Hepatocyte (in vitro differentiated cells): ENCODE measurements at regions not wholly inside any gene's neighbourhood (a gene's known extent, or its start where the extent isn't known, plus 50 kb on each side); places are given as distances from the start of the nearest gene placed in this dataset.

Experiments used
- DNase-seq: peaks from one replicate; pipeline ENCODE4 v3.0.0-alpha.2; 2016; ENCODE audit warnings: low spot score
- H2AFZ ChIP-seq: fragments of 200-600 bp; sonication (generic); 2 replicates; pipeline ENCODE4 v1.6.0; 2016; ENCODE audit warnings: antibody characterized with exemption, mild to moderate bottlenecking
- H3K27ac ChIP-seq: fragments of 200-600 bp; sonication (generic); 2 replicates; pipeline ENCODE4 v1.5.1; 2016; ENCODE audit warnings: mild to moderate bottlenecking
- H3K27me3 ChIP-seq: fragments of 200-600 bp; sonication (generic); 2 replicates; pipeline ENCODE4 v1.6.1; 2016
- H3K36me3 ChIP-seq: fragments of 200-600 bp; sonication (generic); replicated peaks from 2 replicates; pipeline ENCODE4 v1.5.1; 2016; ENCODE audit warnings: low read depth; ENCODE audit not compliant: insufficient read depth
- H3K4me1 ChIP-seq: fragments of 200-600 bp; sonication (generic); 2 replicates; pipeline ENCODE4 v1.5.1; 2016; ENCODE audit warnings: mild to moderate bottlenecking, moderate library complexity; ENCODE audit not compliant: insufficient read depth
- H3K4me2 ChIP-seq: fragments of 200-600 bp; sonication (generic); 2 replicates; pipeline ENCODE4 v1.6.0; 2016
- H3K4me3 ChIP-seq: fragments of 200-600 bp; sonication (generic); 2 replicates; pipeline ENCODE4 v1.5.1; 2016; ENCODE audit warnings: mild to moderate bottlenecking
- H3K79me2 ChIP-seq: fragments of 200-600 bp; sonication (generic); 2 replicates; pipeline ENCODE4 v1.6.0; 2017; ENCODE audit warnings: mild to moderate bottlenecking
- H3K9me2 ChIP-seq: fragments of 200-600 bp; sonication (generic); replicated peaks from 2 replicates; pipeline ENCODE4 v1.6.0; 2017; ENCODE audit warnings: mild to moderate bottlenecking; ENCODE audit not compliant: insufficient read depth
- H3K9me3 ChIP-seq: fragments of 200-600 bp; sonication (generic); 2 replicates; pipeline ENCODE4 v1.5.1; 2016; ENCODE audit warnings: low read depth, mild to moderate bottlenecking
- H4K20me1 ChIP-seq: fragments of 200-600 bp; sonication (generic); 2 replicates; pipeline ENCODE4 v1.6.0; 2016; ENCODE audit warnings: mild to moderate bottlenecking; ENCODE audit not compliant: insufficient read depth, poor library complexity, severe bottlenecking
- EZH2 ChIP-seq: fragments of 200-600 bp; sonication (generic); IDR thresholded peaks from 2 replicates; pipeline ENCODE4 v1.6.1; 2016; ENCODE audit warnings: antibody characterized with exemption, mild to moderate bottlenecking, borderline replicate concordance
- EZH2phosphoT487 ChIP-seq: fragments of 200-600 bp; sonication (generic); IDR thresholded peaks from one replicate; pipeline ENCODE4 v1.6.1; 2018; ENCODE audit warnings: antibody characterized with exemption, mild to moderate bottlenecking, low read depth, moderate library complexity; ENCODE audit not compliant: unreplicated experiment, severe bottlenecking
- WGBS: methylation state at CpG from one replicate; pipeline ENCODE4 v1.1.6; 2016; ENCODE audit warnings: low lambda C conversion rate; ENCODE audit errors: missing lambda C conversion rate; 5-methylcytosine and 5-hydroxymethylcytosine counted together
- TF ChIP-seq, protein P1 (sequence below): fragments of 200-600 bp; sonication (generic); IDR thresholded peaks from 2 replicates; pipeline ENCODE4 v1.5.1; 2016; ENCODE audit warnings: antibody characterized with exemption, mild to moderate bottlenecking; ENCODE audit not compliant: poor library complexity

DNA sequence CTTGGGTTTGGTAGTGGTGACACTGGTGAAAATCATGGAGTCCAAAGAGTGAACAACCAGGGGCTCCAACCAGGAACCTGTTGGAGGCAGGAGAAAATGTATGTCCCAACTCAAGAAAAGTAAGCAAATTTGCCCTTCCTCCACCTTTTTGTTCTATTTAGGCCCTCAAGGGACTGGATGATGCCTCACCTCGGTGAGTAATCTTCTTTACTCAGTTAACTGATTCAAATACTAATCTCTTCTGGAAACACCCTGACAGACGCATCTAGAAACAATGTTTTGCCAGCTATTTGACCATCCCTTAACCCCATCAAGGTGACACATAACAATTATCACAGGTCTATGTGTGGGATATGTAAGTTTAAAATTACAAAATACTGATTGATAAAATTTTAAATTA lies 272.4 kb upstream of the FOXG1 start:
- H2AFZ ChIP-seq: no peak overlapping the region
- H4K20me1 ChIP-seq: no peaks in the 10 kb centered on the region
- H3K9me3 ChIP-seq: no peaks in the 10 kb centered on the region
- no peaks in the 10 kb centered on the region for H3K36me3 ChIP-seq
- no peaks in the 10 kb centered on the region for H3K9me2 ChIP-seq
- no peaks in the 10 kb centered on the region for H3K4me1 ChIP-seq
- no peak overlapping the region for H3K27ac ChIP-seq
- no peak overlapping the region for H3K4me3 ChIP-seq
- no peaks in the 10 kb centered on the region for H3K79me2 ChIP-seq
- TF ChIP-seq EZH2phosphoT487 (no peak), EZH2 (no peak)
- TF ChIP-seq, protein P1, sequence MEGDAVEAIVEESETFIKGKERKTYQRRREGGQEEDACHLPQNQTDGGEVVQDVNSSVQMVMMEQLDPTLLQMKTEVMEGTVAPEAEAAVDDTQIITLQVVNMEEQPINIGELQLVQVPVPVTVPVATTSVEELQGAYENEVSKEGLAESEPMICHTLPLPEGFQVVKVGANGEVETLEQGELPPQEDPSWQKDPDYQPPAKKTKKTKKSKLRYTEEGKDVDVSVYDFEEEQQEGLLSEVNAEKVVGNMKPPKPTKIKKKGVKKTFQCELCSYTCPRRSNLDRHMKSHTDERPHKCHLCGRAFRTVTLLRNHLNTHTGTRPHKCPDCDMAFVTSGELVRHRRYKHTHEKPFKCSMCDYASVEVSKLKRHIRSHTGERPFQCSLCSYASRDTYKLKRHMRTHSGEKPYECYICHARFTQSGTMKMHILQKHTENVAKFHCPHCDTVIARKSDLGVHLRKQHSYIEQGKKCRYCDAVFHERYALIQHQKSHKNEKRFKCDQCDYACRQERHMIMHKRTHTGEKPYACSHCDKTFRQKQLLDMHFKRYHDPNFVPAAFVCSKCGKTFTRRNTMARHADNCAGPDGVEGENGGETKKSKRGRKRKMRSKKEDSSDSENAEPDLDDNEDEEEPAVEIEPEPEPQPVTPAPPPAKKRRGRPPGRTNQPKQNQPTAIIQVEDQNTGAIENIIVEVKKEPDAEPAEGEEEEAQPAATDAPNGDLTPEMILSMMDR: no peak
- H3K4me2 ChIP-seq: no peak overlapping the region
- DNase-seq: no peak
- WGBS: 62% methylated on average over 2 of the region's 2 CpGs
- H3K27me3 ChIP-seq: no peaks in the 10 kb centered on the region

DNA sequence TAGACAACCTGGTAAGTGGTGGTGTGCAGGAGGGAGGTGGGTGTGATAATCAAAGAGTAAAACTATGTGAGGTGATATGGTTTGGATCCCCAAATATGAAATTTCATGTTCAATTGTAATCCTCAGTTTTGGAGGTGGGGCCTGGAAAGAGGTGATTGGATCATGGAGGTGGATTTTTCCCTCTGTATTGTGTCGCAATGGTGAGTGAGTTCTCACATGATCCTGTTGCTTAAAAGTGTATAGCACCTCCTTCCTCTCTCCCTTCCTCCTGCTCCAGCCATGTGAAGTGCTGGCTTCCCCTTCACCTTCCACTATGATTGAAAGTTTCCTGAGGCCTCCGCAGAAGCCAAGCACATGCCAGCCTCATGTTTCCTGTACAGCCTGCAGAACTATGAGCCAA lies 270.2 kb upstream of the FOXG1 start:
- H3K27me3 ChIP-seq: no peaks in the 10 kb centered on the region
- WGBS: 86% methylated on average over 2 of the region's 2 CpGs
- H3K4me3 ChIP-seq: no peak overlapping the region
- no peaks in the 10 kb centered on the region for H3K4me1 ChIP-seq
- no peak overlapping the region for H3K27ac ChIP-seq
- H2AFZ ChIP-seq: no peak overlapping the region
- no peaks in the 10 kb centered on the region for H3K9me3 ChIP-seq
- H3K9me2 ChIP-seq: no peaks in the 10 kb centered on the region
- no peaks in the 10 kb centered on the region for H4K20me1 ChIP-seq
- no peak overlapping the region for H3K4me2 ChIP-seq
- no peak for DNase-seq
- TF ChIP-seq, protein P1: no peak
- TF ChIP-seq EZH2 (no peak), EZH2phosphoT487 (no peak)
- no peaks in the 10 kb centered on the region for H3K79me2 ChIP-seq
- H3K36me3 ChIP-seq: no peaks in the 10 kb centered on the region

DNA sequence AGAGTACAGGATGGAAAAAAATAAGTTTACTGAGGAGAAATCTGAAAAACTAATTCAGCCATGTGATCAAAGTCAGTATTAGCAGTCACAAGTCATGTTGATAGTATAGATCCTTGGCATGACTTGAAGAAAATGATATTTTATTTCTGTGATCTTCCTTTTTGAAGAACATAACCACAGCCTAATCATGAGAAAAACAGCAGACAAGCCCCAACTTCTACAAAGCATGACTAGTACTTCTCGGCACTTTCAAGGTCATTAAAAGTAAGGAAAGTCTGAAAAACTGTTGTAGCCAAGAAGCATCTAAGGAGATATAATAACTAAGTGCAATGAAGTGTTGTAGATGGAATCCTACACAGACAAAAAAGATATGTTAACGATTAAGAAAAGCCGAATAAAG lies 264.1 kb upstream of the FOXG1 start:
- H3K9me3 ChIP-seq: no peaks in the 10 kb centered on the region
- no peaks in the 10 kb centered on the region for H3K27me3 ChIP-seq
- no peaks in the 10 kb centered on the region for H3K36me3 ChIP-seq
- H2AFZ ChIP-seq: no peak overlapping the region
- TF ChIP-seq EZH2 (no peak), EZH2phosphoT487 (no peak)
- TF ChIP-seq, protein P1: no peak
- no peak overlapping the region for H3K4me3 ChIP-seq
- DNase-seq: no peak
- H3K27ac ChIP-seq: no peak overlapping the region
- WGBS: 92% methylated on average over 3 of the region's 3 CpGs
- no peaks in the 10 kb centered on the region for H4K20me1 ChIP-seq
- no peaks in the 10 kb centered on the region for H3K79me2 ChIP-seq
- H3K9me2 ChIP-seq: no peaks in the 10 kb centered on the region
- no peak overlapping the region for H3K4me2 ChIP-seq
- H3K4me1 ChIP-seq: no peaks in the 10 kb centered on the region

DNA sequence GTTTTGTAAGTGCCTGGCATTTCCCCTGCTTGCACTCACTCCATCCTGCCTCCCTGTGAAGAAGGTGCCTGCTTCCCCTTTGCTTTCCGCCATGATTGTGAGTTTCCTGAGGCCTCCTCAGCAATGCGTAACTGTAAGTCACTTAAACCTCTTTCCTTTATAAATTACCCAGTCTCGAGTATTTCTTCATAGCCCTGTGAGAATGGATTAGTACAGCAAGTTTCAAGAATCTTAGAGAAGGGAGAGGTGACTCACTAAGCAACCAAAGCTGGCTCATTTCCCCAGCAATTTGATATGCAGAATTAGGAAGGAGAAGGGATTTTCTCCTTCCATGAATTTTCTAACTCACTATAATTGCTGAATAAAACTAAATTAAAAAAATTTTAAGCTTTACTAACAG lies 251.0 kb upstream of the FOXG1 start:
- no peak for DNase-seq
- H3K27ac ChIP-seq: no peak overlapping the region
- no peak overlapping the region for H3K4me2 ChIP-seq
- TF ChIP-seq, protein P1: no peak
- TF ChIP-seq EZH2 (no peak), EZH2phosphoT487 (no peak)
- H2AFZ ChIP-seq: no peak overlapping the region
- no peak overlapping the region for H3K4me3 ChIP-seq
- H3K4me1 ChIP-seq: no peaks in the 10 kb centered on the region
- H3K9me3 ChIP-seq: no peaks in the 10 kb centered on the region
- WGBS: 81% methylated on average over 3 of the region's 3 CpGs
- no peaks in the 10 kb centered on the region for H3K27me3 ChIP-seq
- H4K20me1 ChIP-seq: no peaks in the 10 kb centered on the region
- no peaks in the 10 kb centered on the region for H3K9me2 ChIP-seq
- no peaks in the 10 kb centered on the region for H3K79me2 ChIP-seq
- H3K36me3 ChIP-seq: no peaks in the 10 kb centered on the region
